HG03108 (cell line): ENCODE measurements at regions not wholly inside any gene's neighbourhood (a gene's known extent, or its start where the extent isn't known, plus 50 kb on each side); places are given as distances from the start of the nearest gene placed in this dataset.

ENCODE experiments used
- ATAC-seq: cut with Tn5 transposase; IDR thresholded peaks from one replicate; pipeline ENCODE4 v1.9.1; 2021; ENCODE audit warnings: moderate library complexity; ENCODE audit not compliant: unreplicated experiment

DNA sequence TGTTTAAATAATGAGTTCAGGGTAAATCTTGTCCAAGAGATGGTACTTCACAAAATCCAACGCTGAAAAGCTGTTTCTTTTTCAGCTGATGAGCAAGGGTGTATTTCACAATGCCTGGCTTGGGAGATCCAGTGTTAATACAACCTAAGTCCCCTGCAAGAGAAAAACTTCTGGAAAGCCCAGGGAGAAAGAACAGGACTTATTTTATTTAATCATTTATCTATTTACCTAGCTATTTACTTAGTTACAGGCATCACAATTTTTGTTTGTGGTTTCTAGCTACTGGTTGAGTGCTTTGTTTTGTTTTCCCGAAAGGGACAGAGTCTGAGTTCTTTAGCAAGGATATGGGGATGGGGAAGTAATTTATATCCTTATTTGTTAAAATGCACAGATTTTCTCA lies 598.2 kb upstream of the SYT4 start:
- ATAC-seq, result no peak

- ATAC-seq, result no peak
Measured at GRCh38 chr18:43876286-43876685, 599.0 kb upstream of the SYT4 start.

GRCh38 chr18:43876748-43877147 lies 599.5 kb upstream of the SYT4 start:
- ATAC-seq, result no peak

DNA sequence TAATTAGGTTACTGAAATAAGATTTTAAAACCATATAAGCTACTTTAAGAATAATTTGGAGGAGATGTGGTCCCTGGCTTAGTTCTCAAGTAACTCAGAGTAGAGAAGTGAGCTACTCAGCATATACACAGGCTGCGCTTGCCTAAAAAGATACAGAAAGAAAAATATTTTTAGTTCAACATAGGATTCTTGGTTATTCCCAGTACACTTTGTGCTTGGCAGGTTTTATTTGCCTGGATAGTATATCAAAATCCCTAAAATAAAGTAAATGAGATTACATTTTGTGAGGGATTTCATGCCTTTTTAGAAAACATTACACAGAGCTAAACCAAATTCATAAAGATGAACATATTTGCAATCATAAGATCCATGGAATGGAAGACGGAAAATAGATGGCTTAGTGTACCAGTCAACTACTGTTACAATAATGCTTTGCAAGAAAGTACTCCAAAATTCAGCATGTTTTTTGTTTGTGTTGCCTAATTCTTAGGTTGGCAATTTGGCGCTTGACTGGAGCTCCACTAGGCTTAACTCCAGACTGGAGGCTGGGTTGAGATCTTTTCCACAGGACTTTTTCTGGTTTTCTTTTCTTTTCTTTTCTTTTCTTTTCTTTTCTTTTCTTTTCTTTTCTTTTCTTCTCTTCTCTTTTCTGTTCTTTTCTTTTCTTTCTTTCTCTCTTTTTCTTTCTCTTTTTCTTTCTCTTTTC lies 600.5 kb upstream of the SYT4 start:
- no peak for ATAC-seq

GRCh38 chr18:43879415-43879814 lies 602.1 kb upstream of the SYT4 start:
- no peak for ATAC-seq

GRCh38 chr18:43882358-43883055 lies 605.2 kb upstream of the SYT4 start:
- ATAC-seq, result no peak

- no peak for ATAC-seq
Measured at GRCh38 chr18:43883886-43884285, 606.6 kb upstream of the SYT4 start.

- no peak for ATAC-seq
Measured at GRCh38 chr18:43886341-43886740, 609.1 kb upstream of the SYT4 start.

DNA sequence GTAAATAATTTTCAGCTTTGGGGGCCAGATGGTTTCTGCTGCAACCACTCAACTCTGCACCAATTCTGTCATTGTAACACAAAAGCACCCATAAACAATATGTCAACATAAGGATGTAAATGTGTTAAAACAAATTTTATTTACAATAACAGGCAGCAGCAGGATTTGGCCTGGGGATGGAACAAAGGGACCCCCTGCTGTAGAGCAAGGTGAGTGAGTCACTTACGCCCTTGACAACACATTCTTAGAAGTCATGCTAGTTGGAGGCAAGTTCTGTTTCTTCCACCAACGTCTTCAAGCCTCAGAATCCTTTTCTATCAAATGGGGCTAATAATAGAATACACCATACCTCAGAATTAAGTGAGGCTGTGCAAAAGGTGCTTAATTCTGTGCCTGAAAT lies 610.2 kb upstream of the SYT4 start:
- ATAC-seq, result no peak

- no peak for ATAC-seq
Measured at GRCh38 chr18:43888598-43888997, 611.3 kb upstream of the SYT4 start.

- ATAC-seq, result no peak
Measured at GRCh38 chr18:43893001-43893637, 615.8 kb upstream of the SYT4 start.

DNA sequence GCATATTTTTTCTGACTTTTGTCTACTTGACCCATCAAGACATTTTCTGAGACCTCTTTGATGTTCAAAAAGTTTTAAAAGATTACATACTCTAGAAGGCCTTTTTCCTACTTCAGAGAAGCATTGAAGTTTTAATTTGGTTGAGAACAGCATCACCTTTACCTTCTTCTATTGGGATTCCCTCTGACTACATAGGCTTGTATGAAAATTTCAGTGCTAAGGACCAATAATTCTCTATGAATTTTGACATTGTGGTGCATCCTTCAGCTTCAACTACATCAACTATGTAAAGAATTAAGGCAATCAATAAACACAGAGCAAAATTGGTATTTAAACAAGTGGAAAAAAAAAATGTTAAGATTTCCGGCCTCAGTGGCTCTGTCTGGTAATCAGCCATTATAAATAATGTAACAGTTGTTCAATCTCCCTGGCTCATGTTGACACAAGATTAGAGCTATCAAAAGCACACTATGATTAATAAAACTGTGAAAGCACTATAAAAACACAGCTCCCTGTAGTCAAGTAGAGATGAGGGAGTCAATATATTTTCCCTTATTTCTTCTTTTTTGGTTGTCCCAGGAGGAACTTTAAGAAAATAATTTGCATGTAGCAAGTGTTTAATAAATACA lies 627.0 kb upstream of the SYT4 start:
- ATAC-seq, result no peak

DNA sequence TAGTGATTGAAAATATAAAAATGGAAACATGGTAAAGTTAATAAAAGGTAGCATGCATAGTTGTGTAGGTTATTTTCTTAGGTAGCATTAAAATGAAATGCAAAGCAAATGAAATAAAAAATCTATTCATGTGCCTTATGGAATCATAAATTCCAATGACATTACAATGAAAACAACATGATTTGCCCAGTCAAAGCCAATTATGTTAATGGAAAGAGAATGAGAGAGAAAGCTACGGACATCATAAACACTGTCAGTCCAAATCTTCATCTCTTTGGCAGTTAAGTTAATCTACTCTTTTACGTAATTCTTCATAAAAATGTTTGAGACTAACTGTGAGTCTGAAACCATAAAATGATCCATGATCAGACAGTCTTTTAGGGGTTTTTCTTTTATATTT lies 636.7 kb upstream of the SYT4 start:
- ATAC-seq, result no peak

DNA sequence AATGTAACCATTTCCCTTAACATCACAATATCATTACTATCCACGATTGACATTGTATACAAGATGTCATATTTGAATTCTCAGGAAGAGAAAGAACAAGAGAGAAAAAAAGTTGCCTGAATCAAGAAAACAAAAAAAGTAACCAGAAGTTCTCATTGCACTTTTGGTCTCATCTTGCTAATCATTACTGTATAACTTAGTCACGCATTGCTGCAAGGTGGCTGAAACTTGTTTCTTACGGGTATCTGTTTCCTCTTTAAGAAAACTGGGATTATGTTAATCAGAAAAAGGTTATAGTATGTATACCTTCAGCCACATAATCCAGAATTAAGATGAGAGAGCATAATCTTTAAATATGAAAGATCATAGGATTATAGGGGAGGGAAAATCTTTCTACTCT lies 639.7 kb upstream of the SYT4 start:
- ATAC-seq, result no peak

GRCh38 chr18:43917520-43917919 lies 640.2 kb upstream of the SYT4 start:
- no peak for ATAC-seq

GRCh38 chr18:43919551-43919950 lies 642.3 kb upstream of the SYT4 start:
- no peak for ATAC-seq

DNA sequence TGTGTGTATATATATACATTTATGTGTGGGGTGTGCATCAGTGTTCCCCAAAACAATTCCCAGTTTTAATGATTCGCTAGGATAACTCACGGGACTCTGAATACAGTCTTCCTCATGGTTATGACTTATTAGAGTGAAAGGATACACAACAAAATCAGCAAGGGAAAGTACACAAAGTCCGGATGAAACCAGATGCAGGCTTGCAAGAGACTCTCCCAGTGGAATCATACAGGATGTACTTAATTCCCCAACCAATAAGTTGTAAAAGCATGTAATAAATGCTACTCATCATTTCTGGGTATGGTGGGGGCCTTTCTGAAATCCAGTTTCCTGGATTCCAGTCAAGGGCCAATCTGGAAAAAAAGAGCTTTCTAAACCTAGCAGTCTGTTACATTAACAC lies 654.1 kb upstream of the SYT4 start:
- ATAC-seq, result no peak

DNA sequence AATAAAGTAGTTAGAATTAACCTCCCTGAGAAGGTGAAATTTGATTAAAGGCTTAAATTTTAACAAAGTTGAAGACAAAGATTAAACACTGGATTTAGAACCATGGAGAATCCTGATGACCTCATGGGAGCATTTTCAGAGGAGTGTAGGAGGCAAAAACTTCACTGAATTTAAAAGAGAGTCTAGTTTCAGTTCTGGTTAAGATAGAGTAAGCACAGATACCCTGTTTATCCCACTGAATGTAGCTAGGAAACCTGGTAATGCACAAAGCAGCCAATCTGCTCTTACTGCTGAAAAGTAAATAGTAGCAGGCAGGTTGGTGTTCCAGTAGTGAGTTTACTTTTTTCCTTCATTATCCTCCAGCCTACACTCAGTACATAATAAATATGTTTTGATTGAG lies 654.9 kb upstream of the SYT4 start:
- ATAC-seq, result no peak

GRCh38 chr18:43933177-43933576 lies 655.9 kb upstream of the SYT4 start:
- ATAC-seq, result no peak

GRCh38 chr18:43934322-43934721 lies 657.0 kb upstream of the SYT4 start:
- ATAC-seq, result no peak

DNA sequence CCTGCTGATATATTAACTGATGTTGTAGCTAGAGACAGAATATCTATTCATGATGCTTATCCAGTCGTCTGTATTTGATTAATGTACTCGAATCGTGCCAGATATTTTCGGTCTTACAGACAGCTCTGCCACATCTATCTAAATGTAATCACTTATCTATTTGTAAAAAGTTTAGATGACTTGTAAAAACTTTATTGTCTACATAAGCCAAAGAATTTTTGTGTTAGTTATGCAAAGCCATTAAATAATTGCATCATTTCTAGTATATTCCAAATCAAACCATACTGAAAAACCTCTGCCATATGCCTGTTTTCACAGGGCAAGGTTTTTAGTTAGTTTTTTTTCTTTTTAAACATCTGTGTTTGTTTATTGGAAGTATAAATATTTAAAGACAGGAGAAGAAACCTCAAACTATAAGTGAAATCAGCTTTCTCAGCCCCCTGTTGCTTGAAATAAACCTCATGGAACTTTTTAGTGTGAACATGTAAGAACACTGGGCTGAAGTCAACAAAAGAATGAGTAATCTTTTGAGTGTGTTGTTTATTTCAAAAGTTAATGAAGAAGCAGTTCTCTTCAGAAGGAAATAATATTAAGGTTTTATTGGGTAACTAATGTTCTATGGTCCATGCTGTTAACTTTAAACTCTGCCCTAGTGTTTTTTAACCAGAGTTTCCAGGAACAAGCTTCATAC lies 657.6 kb upstream of the SYT4 start:
- no peak for ATAC-seq
